Common myeloid progenitor, CD34-positive (primary cell): ENCODE measurements at regions not wholly inside any gene's neighbourhood (a gene's known extent, or its start where the extent isn't known, plus 50 kb on each side); places are given as distances from the start of the nearest gene placed in this dataset.

Experiments used
- CTCF ChIA-PET: fragments of 350-600 bp; sonication (Branson Sonifier 250); formaldehyde crosslinking; loops from one replicate; lab custom pipeline; 2021; ENCODE audit warnings: antibody characterized with exemption; lab: Charles Lee
- POLR2A ChIA-PET: fragments of 350-600 bp; sonication (Branson Sonifier 250); formaldehyde crosslinking; loops from one replicate; lab custom pipeline; 2021; ENCODE audit warnings: antibody characterized with exemption; lab: Charles Lee
- DNase-seq, 3 donors: peaks; one replicate each; pipeline versions ENCODE4 v3.0.0 to v3.0.0-alpha.2; 2013
- H3K27ac ChIP-seq, 2 experiments: 1 replicate in 1 of 2; 2 replicates in 1 of 2; pipeline ENCODE4 v1.7.0; 2013; ENCODE audit warnings: inconsistent platforms in 2 of 2, low read length in 2 of 2, mild to moderate bottlenecking in 2 of 2, low read depth in 1 of 2, moderate library complexity in 1 of 2; ENCODE audit not compliant: severe bottlenecking in 2 of 2, insufficient read depth in 1 of 2, poor library complexity in 1 of 2
- H3K27me3 ChIP-seq, 5 experiments: replicated peaks in 2 of 5; 1 replicate in 3 of 5; 2 replicates in 2 of 5; pipeline versions ENCODE4 v1.6.1 to v1.7.0; 2013; ENCODE audit warnings: low read length in 4 of 5, mild to moderate bottlenecking in 2 of 5, moderate library complexity in 2 of 5, inconsistent platforms in 1 of 5; ENCODE audit not compliant: insufficient read depth in 5 of 5, control insufficient read depth in 4 of 5
- H3K36me3 ChIP-seq, 4 experiments: 1 replicate in 2 of 4; 2 replicates in 2 of 4; pipeline versions ENCODE4 v1.6.1 to v1.7.0; 2013; ENCODE audit warnings: low read length in 3 of 4, control low read depth in 1 of 4, mild to moderate bottlenecking in 1 of 4; ENCODE audit not compliant: control insufficient read depth in 4 of 4, insufficient read depth in 4 of 4
- H3K4me1 ChIP-seq, 4 experiments: 1 replicate in 3 of 4; 2 replicates in 1 of 4; pipeline versions ENCODE4 v1.6.1 to v1.7.1; 2013; ENCODE audit warnings: low read length in 3 of 4, mild to moderate bottlenecking in 3 of 4, control low read depth in 1 of 4, inconsistent platforms in 1 of 4, moderate library complexity in 1 of 4; ENCODE audit not compliant: control insufficient read depth in 4 of 4, insufficient read depth in 4 of 4; ENCODE audit errors: control extremely low read depth in 1 of 4
- H3K4me3 ChIP-seq, 7 experiments: 1 replicate in 4 of 7; 2 replicates in 3 of 7; pipeline versions ENCODE4 v1.5.1 to v1.7.0; 2013; ENCODE audit warnings: mild to moderate bottlenecking in 7 of 7, low read length in 6 of 7, moderate library complexity in 6 of 7, inconsistent platforms in 2 of 7, low read depth in 2 of 7, control low read depth in 1 of 7; ENCODE audit not compliant: insufficient read depth in 4 of 7, control insufficient read depth in 1 of 7; ENCODE audit errors: extremely low read depth in 1 of 7
- H3K9me3 ChIP-seq, 5 experiments: 1 replicate in 4 of 5; 2 replicates in 1 of 5; pipeline versions ENCODE4 v1.6.1 to v1.7.1; 2013; ENCODE audit warnings: low read length in 4 of 5, mild to moderate bottlenecking in 2 of 5, inconsistent platforms in 1 of 5, low read depth in 1 of 5, moderate library complexity in 1 of 5; ENCODE audit not compliant: control insufficient read depth in 4 of 5, insufficient read depth in 2 of 5; ENCODE audit errors: control extremely low read depth in 1 of 5
- WGBS: methylation state at CpG from one replicate; pipeline ENCODE4 v1.1.5; 2013; ENCODE audit not compliant: insufficient coverage; 5-methylcytosine and 5-hydroxymethylcytosine counted together

GRCh38 chr18:30086351-30086750 lies 956.2 kb downstream of the DSC3 start:
- Histone ChIP-seq H3K4me1 (no peaks in the 10 kb centered on the region), H3K36me3 (no peaks in the 10 kb centered on the region), H3K27ac (no peak overlapping the region), H3K4me3 (no peak overlapping the region), H3K27me3 (no peaks in the 10 kb centered on the region), H3K9me3 (no peaks in the 10 kb centered on the region)
- no CpG with 5 or more reads among the region's 1 CpG for WGBS
- no peak for DNase-seq
- ChIA-PET POLR2A (no interaction called here), CTCF (no interaction called here)

- H3K4me1 ChIP-seq = no peaks in the 10 kb centered on the region
- H3K9me3 ChIP-seq = peaks cover 0 to 1% (median 0%) of the 10 kb centered on the region in 5 experiments
- no peak overlapping the region for H3K4me3 ChIP-seq
- CTCF ChIA-PET = interaction anchor here (1.0 kb wide), 1 partner anchor 9 kb away, joined by 3 read pairs; no protein-coding TSS in a partner anchor
- POLR2A ChIA-PET = no interaction called here
- no peak overlapping the region for H3K27ac ChIP-seq
- DNase-seq = no peak
- H3K36me3 ChIP-seq = no peaks in the 10 kb centered on the region
- no peaks in the 10 kb centered on the region for H3K27me3 ChIP-seq
These were observed 961.4 kb downstream of the DSC3 start for GRCh38 chr18:30081122-30081521.

GRCh38 chr18:30072609-30073385 lies 969.7 kb downstream of the DSC3 start:
- Histone ChIP-seq H3K27ac (no peak overlapping the region), H3K36me3 (no peaks in the 10 kb centered on the region), H3K9me3 (peaks cover 0 to 6% (median 2%) of the 10 kb centered on the region in 5 experiments), H3K4me3 (no peak overlapping the region), H3K4me1 (no peaks in the 10 kb centered on the region), H3K27me3 (no peaks in the 10 kb centered on the region)
- ChIA-PET CTCF (no interaction called here), POLR2A (no interaction called here)
- 80% methylated on average over 1 of the region's 5 CpGs for WGBS
- DNase-seq = no peak

- Histone ChIP-seq H3K27ac (no peak overlapping the region), H3K9me3 (peaks cover 0 to 3% (median 0%) of the 10 kb centered on the region in 5 experiments), H3K4me1 (no peaks in the 10 kb centered on the region), H3K4me3 (no peak overlapping the region), H3K36me3 (no peaks in the 10 kb centered on the region), H3K27me3 (no peaks in the 10 kb centered on the region)
- ChIA-PET POLR2A (no interaction called here), CTCF (no interaction called here)
- DNase-seq = no peak
- WGBS = no CpG with 5 or more reads among the region's 3 CpGs
These were observed 976.3 kb downstream of the DSC3 start for GRCh38 chr18:30066288-30066687.

GRCh38 chr18:30057398-30057797 lies 985.1 kb downstream of the DSC3 start:
- Histone ChIP-seq H3K27ac (no peak overlapping the region), H3K9me3 (no peaks in the 10 kb centered on the region), H3K27me3 (no peaks in the 10 kb centered on the region), H3K4me1 (no peaks in the 10 kb centered on the region), H3K36me3 (no peaks in the 10 kb centered on the region), H3K4me3 (no peak overlapping the region)
- CTCF ChIA-PET = no interaction called here
- POLR2A ChIA-PET = no interaction called here
- no peak for DNase-seq

GRCh38 chr18:30056528-30056927 lies 986.0 kb downstream of the DSC3 start:
- ChIA-PET POLR2A (no interaction called here), CTCF (no interaction called here)
- Histone ChIP-seq H3K9me3 (no peaks in the 10 kb centered on the region), H3K36me3 (no peaks in the 10 kb centered on the region), H3K4me3 (no peak overlapping the region), H3K27ac (no peak overlapping the region), H3K4me1 (no peaks in the 10 kb centered on the region), H3K27me3 (no peaks in the 10 kb centered on the region)
- WGBS = no CpG with 5 or more reads among the region's 2 CpGs
- DNase-seq = no peak

GRCh38 chr18:30044496-30044895 lies 998.0 kb downstream of the DSC3 start:
- ChIA-PET CTCF (no interaction called here), POLR2A (no interaction called here)
- no peaks in the 10 kb centered on the region for H3K27me3 ChIP-seq
- H3K9me3 ChIP-seq = no peaks in the 10 kb centered on the region
- H3K27ac ChIP-seq = no peak overlapping the region
- DNase-seq = no peak
- no peaks in the 10 kb centered on the region for H3K36me3 ChIP-seq
- H3K4me1 ChIP-seq = no peaks in the 10 kb centered on the region
- 76% methylated on average over 4 of the region's 5 CpGs for WGBS
- H3K4me3 ChIP-seq = no peak overlapping the region
